ENCODE measurements at regions not wholly inside any gene's neighbourhood (a gene's known extent, or its start where the extent isn't known, plus 50 kb on each side); places are given as distances from the start of the nearest gene placed in this dataset.

- no peaks in the 10 kb centered on the region for H3K23me2 ChIP-seq (ENCODE audit: insufficient read length, low read depth, low read length, poor library complexity, severe bottlenecking)
- no peak overlapping the region for H3K56ac ChIP-seq (ENCODE audit: insufficient read length, low read depth, low read length)
- H3K4ac ChIP-seq (ENCODE audit: low read depth, low read length), result no peak overlapping the region
- H2BK20ac ChIP-seq (ENCODE audit: low read depth, low read length, poor library complexity, severe bottlenecking), result no peak overlapping the region
- H4K20me1 ChIP-seq (ENCODE audit: control insufficient read depth, insufficient read depth, insufficient read length), result no peaks in the 10 kb centered on the region
- H2BK15ac ChIP-seq (ENCODE audit: low read depth, low read length), result no peak overlapping the region
- no peak overlapping the region for H3K27ac ChIP-seq (ENCODE audit: insufficient read length, low read depth, low read length)
- H3K4me2 ChIP-seq (ENCODE audit: insufficient read depth, insufficient read length, low read length), result no peak overlapping the region
- no peaks in the 10 kb centered on the region for H3K27me3 ChIP-seq (ENCODE audit: insufficient read depth, low read length)
- no peak overlapping the region for H2AFZ ChIP-seq (ENCODE audit: low read length)
- Mint-ChIP-seq H3K36me3 (ENCODE audit: insufficient read depth in 1 of 3, low read depth in 3 of 3) (no peaks in the 10 kb centered on the region; a peak in 1 of 7 replicates), H3K4me3 (no peak overlapping the region), H3K9me3 (peaks cover 0 to 9% of the 10 kb centered on the region in 2 experiments; a peak in 2 of 5 replicates), H3K27ac (no peak overlapping the region), H3K27me3 (ENCODE audit: low read depth) (no peaks in the 10 kb centered on the region), H3K4me1 (peaks cover 6 to 7% of the 10 kb centered on the region in 2 experiments)
- no peak overlapping the region for H3K18ac ChIP-seq (ENCODE audit: insufficient read length, low read depth, low read length)
- no peaks in the 10 kb centered on the region for H3K9me3 ChIP-seq (ENCODE audit: control insufficient read depth, low read depth, low read length)
- H4K8ac ChIP-seq (replicated peaks; ENCODE audit: insufficient read length, low read depth, low read length), result no peak overlapping the region
- no peak overlapping the region for H3K23ac ChIP-seq (ENCODE audit: insufficient read length, low read depth, low read length)
- H4K91ac ChIP-seq (ENCODE audit: insufficient read length, low read depth, low read length), result no peak overlapping the region
- DNase-seq, result no peak
- H3K79me2 ChIP-seq (ENCODE audit: insufficient read depth, low read length), result no peaks in the 10 kb centered on the region
- no peak overlapping the region for H4K5ac ChIP-seq (ENCODE audit: insufficient read length, low read depth, low read length)
- no peaks in the 10 kb centered on the region for H3K4me1 ChIP-seq (ENCODE audit: insufficient read depth, low read length)
- no peak overlapping the region for H3K14ac ChIP-seq (ENCODE audit: insufficient read depth, low read length)
- H2AK5ac ChIP-seq (ENCODE audit: insufficient read length, low read length), result no peak overlapping the region
- H3T11ph ChIP-seq (ENCODE audit: low read length), result no peak overlapping the region
- WGBS (ENCODE audit: extremely low coverage, insufficient read length, low lambda C conversion rate), result no CpG with 5 or more reads among the region's 3 CpGs
- no peak overlapping the region for H2BK5ac ChIP-seq (ENCODE audit: insufficient read length, low read length)
- no peak overlapping the region for H2BK12ac ChIP-seq (ENCODE audit: insufficient read length, low read depth, low read length)
- no peaks in the 10 kb centered on the region for H3K79me1 ChIP-seq (ENCODE audit: insufficient read depth, low read depth, low read length, poor library complexity, severe bottlenecking)
- no peak overlapping the region for H2BK120ac ChIP-seq (ENCODE audit: low read depth, low read length, poor library complexity, severe bottlenecking)
- no peak overlapping the region for H3K9ac ChIP-seq (ENCODE audit: extremely low read depth, insufficient read length, low read length)
- TF ChIP-seq, protein P1, sequence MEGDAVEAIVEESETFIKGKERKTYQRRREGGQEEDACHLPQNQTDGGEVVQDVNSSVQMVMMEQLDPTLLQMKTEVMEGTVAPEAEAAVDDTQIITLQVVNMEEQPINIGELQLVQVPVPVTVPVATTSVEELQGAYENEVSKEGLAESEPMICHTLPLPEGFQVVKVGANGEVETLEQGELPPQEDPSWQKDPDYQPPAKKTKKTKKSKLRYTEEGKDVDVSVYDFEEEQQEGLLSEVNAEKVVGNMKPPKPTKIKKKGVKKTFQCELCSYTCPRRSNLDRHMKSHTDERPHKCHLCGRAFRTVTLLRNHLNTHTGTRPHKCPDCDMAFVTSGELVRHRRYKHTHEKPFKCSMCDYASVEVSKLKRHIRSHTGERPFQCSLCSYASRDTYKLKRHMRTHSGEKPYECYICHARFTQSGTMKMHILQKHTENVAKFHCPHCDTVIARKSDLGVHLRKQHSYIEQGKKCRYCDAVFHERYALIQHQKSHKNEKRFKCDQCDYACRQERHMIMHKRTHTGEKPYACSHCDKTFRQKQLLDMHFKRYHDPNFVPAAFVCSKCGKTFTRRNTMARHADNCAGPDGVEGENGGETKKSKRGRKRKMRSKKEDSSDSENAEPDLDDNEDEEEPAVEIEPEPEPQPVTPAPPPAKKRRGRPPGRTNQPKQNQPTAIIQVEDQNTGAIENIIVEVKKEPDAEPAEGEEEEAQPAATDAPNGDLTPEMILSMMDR (conservative IDR thresholded peaks at IDR 0.05), result no peak
Measured at GRCh38 chr15:46795685-46796084, 921.6 kb upstream of the SEMA6D start.

Measured in H9 (cell line).